Stomach (tissue), 8 donors: ENCODE measurements at regions not wholly inside any gene's neighbourhood (a gene's known extent, or its start where the extent isn't known, plus 50 kb on each side); places are given as distances from the start of the nearest gene placed in this dataset.

Experiments used
- DNase-seq, 2 donors: peaks; one replicate each; pipeline versions ENCODE4 v3.0.0 to v3.0.0-alpha.2; 2013 to 2019
- H3K27ac ChIP-seq, 5 donors: fragments of 200-600 bp in 4 of 5; sonication (generic) in 4 of 5; one replicate each; pipeline ENCODE4 v1.5.1; 2013 to 2019; ENCODE audit warnings: mild to moderate bottlenecking in 1 of 5, moderate library complexity in 1 of 5
- H3K27me3 ChIP-seq, 3 donors: fragments of 200-600 bp; sonication (generic); one replicate each; pipeline ENCODE4 v1.5.1; 2017 to 2019; ENCODE audit warnings: mixed run types in 1 of 3
- H3K36me3 ChIP-seq, 4 donors: fragments of 200-600 bp; sonication (generic); 1 replicate in 3 of 4; 2 replicates in 1 of 4; pipeline ENCODE4 v1.5.1; 2016 to 2019
- H3K4me1 ChIP-seq, 4 donors: fragments of 200-600 bp; sonication (generic); one replicate each; pipeline ENCODE4 v1.5.1; 2016 to 2019
- H3K4me3 ChIP-seq, 4 donors: fragments of 200-600 bp; sonication (generic) in 3 of 4; one replicate each; pipeline ENCODE4 v1.5.1; 2016 to 2019; ENCODE audit warnings: mild to moderate bottlenecking in 1 of 4
- H3K9me3 ChIP-seq, 4 donors: fragments of 200-600 bp; sonication (generic); one replicate each; pipeline ENCODE4 v1.5.1; 2016 to 2019
- CTCF ChIP-seq, 7 experiments: fragments of 450-650 bp in 4 of 7; fragments of 200-600 bp in 3 of 7; sonication (generic) in 3 of 7; IDR thresholded peaks; one replicate each; pipeline ENCODE4 v1.5.1; 2016 to 2019; ENCODE audit warnings: antibody characterized with exemption in 7 of 7, control low read depth in 2 of 7, mild to moderate bottlenecking in 1 of 7
- EP300 ChIP-seq: sonication (generic); formaldehyde crosslinking; IDR thresholded peaks from one replicate; pipeline ENCODE4 v1.6.1; 2017; ENCODE audit warnings: antibody characterized with exemption
- POLR2A ChIP-seq, 4 donors: fragments of 450-650 bp; IDR thresholded peaks; one replicate each; pipeline ENCODE4 v1.6.1; 2016; ENCODE audit warnings: antibody characterized with exemption in 4 of 4, control low read depth in 2 of 4, mild to moderate bottlenecking in 1 of 4, moderate library complexity in 1 of 4
- POLR2AphosphoS5 ChIP-seq, 3 donors: sonication (generic); formaldehyde crosslinking; IDR thresholded peaks; one replicate each; pipeline ENCODE4 v1.6.1; 2016; ENCODE audit warnings: antibody characterized with exemption in 3 of 3
- WGBS, 5 donors: extraction: QIAGEN DNeasy Blood & Tissue Kit in 3 of 5; methylation state at CpG; one replicate each; pipeline versions ENCODE4 v1.1.5 to v1.1.7; 2013 to 2018; 5-methylcytosine and 5-hydroxymethylcytosine counted together
- intact Hi-C: fragments of 100-400 bp; cut with DNase I; formaldehyde crosslinking; loops from one replicate; pipeline ENCODE4 v1.15.1; 2023; ENCODE audit warnings: low total_unique reads
- donor health status: healthy with polysubstance abuse.
- donor health status: Bipolar disorder and iron deficiency.
- donor health status: healthy.

GRCh38 chr1:100606438-100606837 is 68.5 kb downstream of the GPR88 start:
- peak in 5 of 7 experiments; percentile 32 to 71 (median 54) for TF ChIP-seq CTCF (IDR thresholded peaks at IDR 0.05)
- TF ChIP-seq EP300 = no peak
- TF ChIP-seq POLR2A (IDR thresholded peaks at IDR 0.05) = no peak
- TF ChIP-seq POLR2AphosphoS5 (IDR thresholded peaks at IDR 0.05) = peak in 1 of 3 donors; percentile 10
- no peak overlapping the region for H3K4me3 ChIP-seq
- intact Hi-C loops = loop anchor here (5.0 kb wide), 1 partner anchor 256 kb away; no protein-coding TSS in a partner anchor

GRCh38 chr1:100607628-100608240 is 69.8 kb downstream of the GPR88 start:
- Histone ChIP-seq H3K27me3 (no peaks in the 10 kb centered on the region), H3K36me3 (no peaks in the 10 kb centered on the region), H3K4me3 (no peak overlapping the region), H3K27ac (no peak overlapping the region), H3K4me1 (no peaks in the 10 kb centered on the region), H3K9me3 (peaks cover 0 to 10% (median 6%) of the 10 kb centered on the region in 4 donors)
- intact Hi-C loops = loop anchor here (5.0 kb wide), 1 partner anchor 255 kb away; no protein-coding TSS in a partner anchor
- 88 to 100% (median 95%) methylated on average over 1 of the region's 1 CpG for WGBS, 5 donors
- TF ChIP-seq POLR2A (IDR thresholded peaks at IDR 0.05) (no peak), CTCF (IDR thresholded peaks at IDR 0.05) (no peak)
- no peak for DNase-seq

More at GRCh38 chr1:100606438-100606837, 68.5 kb downstream of the GPR88 start:
- Histone ChIP-seq H3K9me3 (peaks cover 0 to 12% (median 6%) of the 10 kb centered on the region in 4 donors), H3K4me1 (no peaks in the 10 kb centered on the region), H3K27me3 (no peaks in the 10 kb centered on the region), H3K36me3 (no peaks in the 10 kb centered on the region), H3K27ac (no peak overlapping the region)
- WGBS, 5 donors = 28 to 34% (median 30%) methylated on average over 3 of the region's 3 CpGs
- DNase-seq = peak; percentile 47 to 77

GRCh38 chr1:100609849-100610248 is 71.9 kb downstream of the GPR88 start:
- Histone ChIP-seq H3K36me3 (no peaks in the 10 kb centered on the region), H3K9me3 (no peaks in the 10 kb centered on the region), H3K4me3 (no peak overlapping the region), H3K27ac (no peak overlapping the region), H3K27me3 (no peaks in the 10 kb centered on the region), H3K4me1 (no peaks in the 10 kb centered on the region)
- intact Hi-C loops = loop anchor here (5.0 kb wide), 1 partner anchor 252 kb away; no protein-coding TSS in a partner anchor
- TF ChIP-seq POLR2A (IDR thresholded peaks at IDR 0.05) = no peak
- no peak for TF ChIP-seq EP300
- TF ChIP-seq POLR2AphosphoS5 (IDR thresholded peaks at IDR 0.05) = no peak
- no peak for TF ChIP-seq CTCF (IDR thresholded peaks at IDR 0.05)
- DNase-seq = no peak
- 84 to 96% (median 92%) methylated on average over 3 of the region's 3 CpGs for WGBS, 5 donors

GRCh38 chr1:100611086-100611485 is 73.1 kb downstream of the GPR88 start:
- Histone ChIP-seq H3K36me3 (no peaks in the 10 kb centered on the region), H3K9me3 (no peaks in the 10 kb centered on the region), H3K4me3 (no peak overlapping the region), H3K4me1 (no peaks in the 10 kb centered on the region), H3K27me3 (no peaks in the 10 kb centered on the region), H3K27ac (no peak overlapping the region)
- DNase-seq = no peak
- intact Hi-C loops = no loop called here
- 68 to 77% (median 73%) methylated on average over 3 of the region's 3 CpGs for WGBS, 5 donors
- TF ChIP-seq CTCF (IDR thresholded peaks at IDR 0.05) = no peak
